Ureter (tissue), 1 donor: ENCODE measurements at regions not wholly inside any gene's neighbourhood (a gene's known extent, or its start where the extent isn't known, plus 50 kb on each side); places are given as distances from the start of the nearest gene placed in this dataset.
"Not testable (repeated sequence)": the region's sequence is repeated elsewhere in the genome, so short reads cannot be mapped to it uniquely, and the experiment has no call there.

Experiments used
- DNase-seq: peaks from one replicate; pipeline ENCODE4 v3.0.0-alpha.2; 2020; ENCODE audit warnings: low spot score
- donor health status: DM: yes; HTN: yes; CAD: no.

GRCh38 chr14:59006179-59006578 is 182.3 kb upstream of the DAAM1 start:
- not testable (repeated sequence) for DNase-seq

GRCh38 chr14:59009967-59010366 is 178.5 kb upstream of the DAAM1 start:
- DNase-seq = no peak

GRCh38 chr14:59013672-59014298 is 174.7 kb upstream of the DAAM1 start:
- DNase-seq = no peak

DNA sequence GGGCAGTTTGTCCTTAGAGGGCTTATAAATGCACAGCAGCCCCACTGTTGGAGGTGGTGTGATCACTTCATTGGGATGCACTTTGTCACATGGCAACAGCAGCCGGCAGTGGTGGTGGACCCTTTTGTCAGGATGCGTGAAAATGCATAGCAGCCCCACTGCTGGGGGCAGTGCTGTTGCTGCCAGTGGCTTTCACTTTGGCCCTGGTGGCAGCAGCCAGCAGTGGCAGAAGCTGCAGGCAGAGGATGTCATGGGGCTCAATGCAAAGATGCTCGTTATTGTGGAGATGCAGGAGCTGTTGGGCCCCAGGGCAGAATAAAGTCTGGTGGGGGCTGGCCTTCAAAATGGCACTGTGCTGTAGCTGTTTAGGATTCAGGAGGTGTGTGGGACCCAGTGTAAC is 173.0 kb upstream of the DAAM1 start:
- DNase-seq = no peak

- no peak for DNase-seq
Measured at GRCh38 chr14:59017285-59017965, 171.0 kb upstream of the DAAM1 start.

DNA sequence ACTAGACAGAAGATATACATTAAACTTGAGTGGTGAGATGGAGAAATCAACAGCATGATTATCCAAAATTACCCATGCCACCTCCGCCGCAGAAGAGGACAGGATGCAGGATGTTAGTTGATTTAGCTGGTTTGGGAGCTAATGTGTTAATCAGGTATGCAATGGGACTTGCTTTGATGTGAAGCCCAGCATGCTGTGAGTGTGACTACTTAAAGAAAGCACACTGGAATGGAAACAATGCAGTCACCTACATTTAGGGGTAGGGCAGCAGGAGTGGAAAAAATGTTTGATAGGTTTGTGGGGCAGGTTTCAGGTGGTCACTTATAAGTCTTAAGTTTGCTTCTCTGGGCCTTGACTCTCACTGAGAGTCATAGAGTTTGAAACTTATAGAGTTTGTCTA is 170.0 kb upstream of the DAAM1 start:
- no peak for DNase-seq

DNA sequence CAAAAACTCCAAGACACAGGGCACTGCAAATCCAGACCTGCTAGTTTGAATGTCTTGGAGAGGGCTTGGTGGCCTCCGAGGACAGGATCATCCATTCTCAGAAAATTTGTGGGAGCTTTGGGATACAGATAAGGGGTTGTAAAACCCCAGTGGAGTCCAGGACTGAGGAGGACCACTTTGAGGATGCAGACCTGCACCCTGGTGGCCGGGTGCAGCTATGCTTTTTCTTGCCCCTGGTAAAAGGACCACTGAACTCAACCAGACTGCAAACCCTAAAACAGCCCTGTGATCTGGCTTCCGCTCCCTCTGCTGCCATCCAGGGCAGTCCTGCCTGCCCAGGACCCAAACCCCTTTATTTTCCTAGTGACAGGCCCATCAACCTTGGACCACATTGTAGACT is 169.5 kb upstream of the DAAM1 start:
- DNase-seq = no peak

GRCh38 chr14:59020382-59020781 is 168.1 kb upstream of the DAAM1 start:
- DNase-seq = no peak

- DNase-seq = no peak
Measured at GRCh38 chr14:59022144-59022543, 166.3 kb upstream of the DAAM1 start.

- no peak for DNase-seq
Measured at GRCh38 chr14:59026081-59026480, 162.4 kb upstream of the DAAM1 start.

DNA sequence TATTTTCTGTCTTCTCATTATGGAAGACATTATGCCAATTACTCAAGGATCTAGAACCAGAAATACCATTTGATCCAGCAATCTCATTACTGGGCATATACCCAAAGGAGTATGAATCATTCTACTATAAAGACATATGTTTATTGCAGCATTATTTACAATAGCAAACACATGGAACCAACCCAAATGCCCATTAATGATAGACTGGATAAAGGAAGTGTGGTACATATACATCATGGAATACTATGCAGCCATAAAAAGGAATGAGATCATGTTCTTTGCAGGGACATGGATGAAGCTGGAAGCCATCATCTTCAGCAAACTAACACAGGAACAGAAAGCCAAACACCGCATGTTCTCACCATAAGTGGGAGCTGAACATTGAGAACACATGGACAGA is 161.8 kb upstream of the DAAM1 start:
- not testable (repeated sequence) for DNase-seq

GRCh38 chr14:59028476-59029202 is 159.8 kb upstream of the DAAM1 start:
- no peak for DNase-seq

DNA sequence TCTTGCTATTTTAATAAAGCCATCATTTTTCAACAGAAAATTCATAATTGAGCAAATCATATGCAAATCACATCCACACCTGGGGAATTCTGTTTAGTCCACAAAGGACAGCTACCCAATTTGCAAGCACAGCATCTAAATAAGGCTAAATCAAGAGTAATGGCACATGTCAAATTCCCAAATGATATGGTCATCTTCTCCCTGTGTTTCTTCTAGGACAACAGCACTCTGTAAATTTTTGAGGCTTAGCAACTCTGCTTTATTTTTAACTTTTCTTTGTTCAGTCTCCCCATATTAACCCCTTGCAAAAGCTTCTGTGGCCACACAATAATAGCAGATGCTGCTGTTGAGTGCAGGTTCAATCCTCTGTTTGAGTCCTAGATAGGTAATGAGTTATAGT is 155.6 kb upstream of the DAAM1 start:
- DNase-seq = no peak

DNA sequence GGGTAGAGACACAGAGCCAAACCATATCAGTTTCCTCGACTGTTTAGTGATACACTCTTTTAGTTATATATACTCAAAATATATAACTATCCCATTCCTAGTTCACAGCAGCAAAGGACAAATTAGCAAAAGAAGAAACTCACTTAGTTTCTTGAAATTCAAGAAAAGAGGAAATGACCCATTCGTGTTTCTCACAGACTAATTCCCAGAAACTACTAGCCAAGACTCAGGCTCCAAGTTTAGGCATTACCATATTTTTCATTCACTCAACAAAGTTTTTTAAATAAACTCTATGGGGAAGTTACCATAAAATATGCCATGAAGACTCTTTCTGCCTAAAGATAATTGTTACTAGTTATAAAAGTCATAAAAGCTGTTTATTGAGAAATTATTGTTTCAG is 152.3 kb upstream of the DAAM1 start:
- DNase-seq = no peak

GRCh38 chr14:59037086-59037485 is 151.4 kb upstream of the DAAM1 start:
- DNase-seq = no peak

- DNase-seq = no peak
Measured at GRCh38 chr14:59037620-59038019, 150.8 kb upstream of the DAAM1 start.

- no peak for DNase-seq
Measured at GRCh38 chr14:59038746-59039145, 149.7 kb upstream of the DAAM1 start.

DNA sequence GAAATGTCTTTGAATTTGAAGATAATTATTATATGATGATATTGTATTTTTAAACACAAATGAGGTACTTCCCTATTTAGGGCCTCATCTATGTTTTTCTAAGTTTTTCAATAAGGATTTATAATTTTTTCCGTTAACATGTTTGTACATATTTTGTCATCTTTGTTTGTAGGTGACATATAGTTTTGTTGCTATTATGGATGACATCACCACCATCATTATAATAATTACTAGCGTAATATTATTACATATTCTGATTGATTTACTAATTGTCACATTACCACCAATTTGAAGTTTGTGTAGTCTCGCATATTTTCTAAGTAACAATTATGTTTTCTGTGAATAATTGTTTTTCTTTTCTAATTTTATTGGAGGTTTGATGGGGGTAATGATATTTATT is 147.2 kb upstream of the DAAM1 start:
- no peak for DNase-seq

DNA sequence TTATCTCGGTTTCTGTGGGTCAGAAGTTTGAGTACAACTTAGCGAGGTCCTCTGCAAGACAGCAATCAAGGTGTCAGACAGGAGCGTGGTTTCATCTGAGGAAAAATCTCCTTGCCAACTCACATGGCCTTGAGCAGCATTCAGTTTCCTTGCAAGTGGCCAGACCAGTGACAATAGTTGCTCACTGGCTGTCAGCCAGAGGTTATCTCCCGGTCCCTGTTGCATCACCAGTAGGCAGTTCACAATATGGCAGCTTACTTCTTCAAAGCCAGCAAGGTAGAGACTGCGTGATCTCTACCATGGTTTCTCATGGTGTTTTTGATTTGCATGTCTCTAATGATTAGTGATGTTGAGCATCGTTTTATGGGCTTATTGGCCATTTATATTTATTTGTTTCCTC is 143.8 kb upstream of the DAAM1 start:
- no peak for DNase-seq

DNA sequence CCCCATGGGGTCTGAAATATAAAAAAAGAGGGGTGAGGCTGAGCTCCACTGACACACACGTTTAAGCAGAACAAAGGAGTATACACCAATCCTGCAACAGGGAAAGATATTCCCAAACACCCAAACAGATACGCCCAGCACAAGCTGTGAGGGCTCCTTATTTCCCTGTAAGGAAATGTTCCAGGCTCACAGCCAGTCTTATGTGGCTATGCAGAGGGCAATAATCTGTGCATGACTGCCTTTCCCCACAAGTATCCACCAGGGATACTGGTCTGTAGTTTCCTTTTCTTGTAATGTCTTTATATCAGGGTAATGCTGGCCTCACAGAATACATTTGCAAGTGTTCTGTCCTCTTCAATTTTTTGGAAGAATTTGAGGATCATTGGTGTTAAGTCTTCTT is 141.7 kb upstream of the DAAM1 start:
- DNase-seq = no peak

- DNase-seq = no peak
Measured at GRCh38 chr14:59055006-59055405, 133.5 kb upstream of the DAAM1 start.

DNA sequence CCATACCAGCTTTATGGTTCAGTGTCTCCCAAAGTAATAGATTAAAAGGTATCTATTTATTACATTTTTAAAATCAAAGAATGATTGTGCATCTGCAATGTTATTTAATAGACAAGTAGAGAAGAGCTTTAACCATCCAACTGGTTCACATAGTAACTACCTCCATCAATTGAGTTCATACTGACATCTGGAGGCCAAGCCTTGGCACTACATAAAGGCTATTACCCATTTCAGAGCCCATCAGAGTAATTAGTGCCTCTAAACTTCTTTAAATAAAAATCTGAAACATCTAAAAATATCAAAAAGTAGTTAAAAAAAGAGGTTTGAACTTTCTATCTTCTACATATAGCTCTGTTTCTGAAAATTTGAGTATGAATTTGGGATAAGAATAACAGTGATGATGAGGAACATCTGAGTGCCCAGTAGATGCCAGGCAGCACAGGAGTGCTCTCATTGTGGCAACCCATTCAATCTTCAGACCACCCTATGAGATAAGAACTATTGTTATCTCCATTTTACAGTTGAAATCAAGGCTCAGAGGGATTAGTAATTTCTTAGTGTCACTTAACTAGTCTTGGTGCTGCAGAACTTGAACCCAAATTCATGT is 132.9 kb upstream of the DAAM1 start:
- DNase-seq = no peak

DNA sequence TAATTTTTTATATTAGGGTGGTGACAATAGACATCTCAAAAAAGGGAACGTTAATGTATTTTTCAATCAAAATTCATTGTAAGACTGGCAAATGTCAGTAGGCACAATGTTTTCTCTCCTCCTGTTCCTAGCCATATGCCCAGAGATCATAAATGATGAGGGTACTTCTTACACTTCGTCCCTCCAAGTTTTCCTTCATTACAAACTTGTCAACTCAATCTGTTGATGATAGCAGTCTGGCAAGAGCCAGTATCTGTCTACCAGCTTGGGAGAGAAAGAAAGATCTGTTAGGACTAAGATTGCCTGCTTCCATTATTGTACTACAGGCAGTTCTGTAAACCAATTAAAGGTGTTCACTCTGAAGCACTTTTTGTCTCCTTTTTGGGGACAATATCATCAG is 130.9 kb upstream of the DAAM1 start:
- DNase-seq = no peak
